ENCODE measurements at regions not wholly inside any gene's neighbourhood (a gene's known extent, or its start where the extent isn't known, plus 50 kb on each side); places are given as distances from the start of the nearest gene placed in this dataset.

GRCh38 chr12:93015871-93016751 is 87.0 kb upstream of the EEA1 start:
- no peak for DNase-seq (ENCODE audit: low read depth)

GRCh38 chr12:93016752-93017350 is 87.8 kb upstream of the EEA1 start:
- no peak for DNase-seq (ENCODE audit: low read depth)

- no peak for DNase-seq (ENCODE audit: low read depth)
Measured at GRCh38 chr12:93018610-93019009, 89.5 kb upstream of the EEA1 start.

- DNase-seq (ENCODE audit: low read depth) = no peak
Measured at GRCh38 chr12:93019212-93019927, 90.3 kb upstream of the EEA1 start.

- no peak for DNase-seq (ENCODE audit: low read depth)
Measured at GRCh38 chr12:93019975-93020630, 91.0 kb upstream of the EEA1 start.

GRCh38 chr12:93020631-93021597 is 91.8 kb upstream of the EEA1 start:
- no peak for DNase-seq (ENCODE audit: low read depth)

- DNase-seq (ENCODE audit: low read depth) = no peak
Measured at GRCh38 chr12:93022603-93023340, 93.7 kb upstream of the EEA1 start.

GRCh38 chr12:93025145-93026103 is 96.3 kb upstream of the EEA1 start:
- DNase-seq (ENCODE audit: low read depth) = peak; percentile 57

- no peak for DNase-seq (ENCODE audit: low read depth)
Measured at GRCh38 chr12:93027041-93027440, 97.9 kb upstream of the EEA1 start.

GRCh38 chr12:93029091-93029490 is 100.0 kb upstream of the EEA1 start:
- no peak for DNase-seq (ENCODE audit: low read depth)

- no peak for DNase-seq (ENCODE audit: low read depth)
Measured at GRCh38 chr12:93031028-93031427, 101.9 kb upstream of the EEA1 start.

- DNase-seq (ENCODE audit: low read depth) = no peak
Measured at GRCh38 chr12:93032758-93033157, 103.7 kb upstream of the EEA1 start.

- DNase-seq (ENCODE audit: low read depth) = no peak
Measured at GRCh38 chr12:93033948-93034347, 104.9 kb upstream of the EEA1 start.

GRCh38 chr12:93039062-93039461 is 110.0 kb upstream of the EEA1 start:
- DNase-seq (ENCODE audit: low read depth) = no peak

GRCh38 chr12:93039930-93040329 is 110.8 kb upstream of the EEA1 start:
- no peak for DNase-seq (ENCODE audit: low read depth)

GRCh38 chr12:93040367-93040766 is 111.3 kb upstream of the EEA1 start:
- DNase-seq (ENCODE audit: low read depth) = no peak

- no peak for DNase-seq (ENCODE audit: low read depth)
Measured at GRCh38 chr12:93041416-93041815, 112.3 kb upstream of the EEA1 start.

- DNase-seq (ENCODE audit: low read depth) = no peak
Measured at GRCh38 chr12:93042283-93042682, 113.2 kb upstream of the EEA1 start.

- DNase-seq (ENCODE audit: low read depth) = no peak
Measured at GRCh38 chr12:93042684-93043083, 113.6 kb upstream of the EEA1 start.
